WI38 (cell line): ENCODE measurements at regions not wholly inside any gene's neighbourhood (a gene's known extent, or its start where the extent isn't known, plus 50 kb on each side); places are given as distances from the start of the nearest gene placed in this dataset.
A peak's percentile ranks its signal among the peaks of the same experiment; 100 is the strongest.

Source experiments
- H3K4me3 ChIP-seq: 2 replicates; pipeline ENCODE4 v1.5.1; 2011; ENCODE audit warnings: low read depth, mild to moderate bottlenecking, control low read depth, low read length
- CTCF ChIP-seq: IDR thresholded peaks from 2 replicates; pipeline ENCODE4 v1.5.1; 2012; ENCODE audit warnings: low read depth, mild to moderate bottlenecking, control low read depth, low read length

GRCh38 chr2:220070349-220070748, 442.9 kb downstream of the SLC4A3 start:
- no peak overlapping the region for H3K4me3 ChIP-seq
- TF ChIP-seq CTCF, result no peak

- no peak overlapping the region for H3K4me3 ChIP-seq
- TF ChIP-seq CTCF, result no peak
These were observed 444.3 kb downstream of the SLC4A3 start for GRCh38 chr2:220071696-220072095.

GRCh38 chr2:220072669-220073220, 445.3 kb downstream of the SLC4A3 start:
- TF ChIP-seq CTCF, result no peak
- H3K4me3 ChIP-seq, result no peak overlapping the region

GRCh38 chr2:220075835-220076234, 448.4 kb downstream of the SLC4A3 start:
- H3K4me3 ChIP-seq, result no peak overlapping the region
- no peak for TF ChIP-seq CTCF

- TF ChIP-seq CTCF, result 0 out of 2 replicates have a peak, but pooled peaks have one; percentile 18
- H3K4me3 ChIP-seq, result no peak overlapping the region
These were observed 449.3 kb downstream of the SLC4A3 start for GRCh38 chr2:220076734-220077133.

- H3K4me3 ChIP-seq, result no peak overlapping the region
- TF ChIP-seq CTCF, result no peak
These were observed 450.1 kb downstream of the SLC4A3 start for GRCh38 chr2:220077488-220077887.

- H3K4me3 ChIP-seq, result no peak overlapping the region
- no peak for TF ChIP-seq CTCF
These were observed 451.0 kb downstream of the SLC4A3 start for GRCh38 chr2:220078439-220078838.
